Embryonic facial prominence (tissue), 1 donor: ENCODE measurements at regions not wholly inside any gene's neighbourhood (a gene's known extent, or its start where the extent isn't known, plus 50 kb on each side); places are given as distances from the start of the nearest gene placed in this dataset.

Experiments
- DNase-seq: peaks from one replicate; pipeline ENCODE4 v3.0.0-alpha.2; 2016; ENCODE audit errors: extremely low spot score

- DNase-seq, result no peak
Measured at GRCh38 chr2:236744716-236745115, 175.1 kb downstream of the ACKR3 start.

- no peak for DNase-seq
Measured at GRCh38 chr2:236745420-236746210, 176.0 kb downstream of the ACKR3 start.

- no peak for DNase-seq
Measured at GRCh38 chr2:236746833-236747232, 177.2 kb downstream of the ACKR3 start.

GRCh38 chr2:236747426-236747825 lies 177.8 kb downstream of the ACKR3 start:
- DNase-seq, result no peak

GRCh38 chr2:236747925-236748324 lies 178.3 kb downstream of the ACKR3 start:
- DNase-seq, result no peak

- no peak for DNase-seq
Measured at GRCh38 chr2:236748385-236748784, 178.8 kb downstream of the ACKR3 start.

GRCh38 chr2:236748801-236749200 lies 179.2 kb downstream of the ACKR3 start:
- no peak for DNase-seq

GRCh38 chr2:236749346-236749745 lies 179.7 kb downstream of the ACKR3 start:
- no peak for DNase-seq

- DNase-seq, result no peak
Measured at GRCh38 chr2:236752096-236752495, 182.5 kb downstream of the ACKR3 start.

- DNase-seq, result no peak
Measured at GRCh38 chr2:236753606-236754270, 184.1 kb downstream of the ACKR3 start.

GRCh38 chr2:236754271-236754944 lies 184.8 kb downstream of the ACKR3 start:
- DNase-seq, result no peak

- no peak for DNase-seq
Measured at GRCh38 chr2:236755278-236755840, 185.7 kb downstream of the ACKR3 start.

- no peak for DNase-seq
Measured at GRCh38 chr2:236758406-236758805, 188.8 kb downstream of the ACKR3 start.

GRCh38 chr2:236760246-236760645 lies 190.6 kb downstream of the ACKR3 start:
- DNase-seq, result no peak

- DNase-seq, result no peak
Measured at GRCh38 chr2:236761358-236761757, 191.7 kb downstream of the ACKR3 start.

- no peak for DNase-seq
Measured at GRCh38 chr2:236762628-236763027, 193.0 kb downstream of the ACKR3 start.

- no peak for DNase-seq
Measured at GRCh38 chr2:236763857-236764256, 194.2 kb downstream of the ACKR3 start.

- no peak for DNase-seq
Measured at GRCh38 chr2:236764716-236765115, 195.1 kb downstream of the ACKR3 start.

- DNase-seq, result no peak
Measured at GRCh38 chr2:236765478-236765877, 195.9 kb downstream of the ACKR3 start.

- no peak for DNase-seq
Measured at GRCh38 chr2:236766850-236767249, 197.2 kb downstream of the ACKR3 start.

- no peak for DNase-seq
Measured at GRCh38 chr2:236767941-236768340, 198.3 kb downstream of the ACKR3 start.

GRCh38 chr2:236768393-236769140 lies 198.9 kb downstream of the ACKR3 start:
- no peak for DNase-seq
